HAP-1 (cell line): ENCODE measurements at regions not wholly inside any gene's neighbourhood (a gene's known extent, or its start where the extent isn't known, plus 50 kb on each side); places are given as distances from the start of the nearest gene placed in this dataset.
"Not testable (repeated sequence)": the region's sequence is repeated elsewhere in the genome, so short reads cannot be mapped to it uniquely, and the experiment has no call there.

Experiments used
- DNase-seq, 2 experiments: peaks; one replicate each; pipeline ENCODE4 v3.0.0-alpha.2; 2016 to 2020; ENCODE audit warnings: low spot score in 2 of 2
- H3K27me3 ChIP-seq: fragments of 250-450 bp; sonication (Bioruptor Pico); 2 replicates; pipeline ENCODE4 v1.5.1; 2020; ENCODE audit warnings: low read depth, mild to moderate bottlenecking, moderate library complexity
- H3K36me3 ChIP-seq: fragments of 250-450 bp; sonication (Bioruptor Pico); replicated peaks from 2 replicates; pipeline ENCODE4 v1.5.1; 2020; ENCODE audit warnings: mild to moderate bottlenecking
- H3K4me1 ChIP-seq: fragments of 250-450 bp; sonication (Bioruptor Pico); 2 replicates; pipeline ENCODE4 v1.5.1; 2020; ENCODE audit warnings: mild to moderate bottlenecking
- H3K4me3 ChIP-seq: fragments of 250-450 bp; sonication (Bioruptor Pico); 2 replicates; pipeline ENCODE4 v1.5.1; 2020; ENCODE audit warnings: mild to moderate bottlenecking, moderate library complexity
- H3K9me3 ChIP-seq: fragments of 250-450 bp; sonication (Bioruptor Pico); 2 replicates; pipeline ENCODE4 v1.5.1; 2020; ENCODE audit warnings: mild to moderate bottlenecking, moderate library complexity
- in situ Hi-C: fragments of 300-500 bp; cut with MboI; formaldehyde crosslinking; loops from 3 replicates; pipeline ENCODE4 v1.14.3; 2020; ENCODE audit warnings: low sequenced_read_pairs, inconsistent platforms, mixed read lengths

GRCh38 chr12:90712671-90713070 is 242.3 kb downstream of the CCER1 start:
- no peak overlapping the region for H3K4me3 ChIP-seq
- no peak for DNase-seq

GRCh38 chr12:90710711-90711110 is 244.3 kb downstream of the CCER1 start:
- no peaks in the 10 kb centered on the region for H3K27me3 ChIP-seq
- in situ Hi-C loops: no loop called here
- H3K4me1 ChIP-seq: no peaks in the 10 kb centered on the region
- H3K36me3 ChIP-seq: no peaks in the 10 kb centered on the region
- H3K9me3 ChIP-seq: no peaks in the 10 kb centered on the region
- H3K4me3 ChIP-seq: no peak overlapping the region
- no peak for DNase-seq

More at GRCh38 chr12:90712671-90713070, 242.3 kb downstream of the CCER1 start:
- in situ Hi-C loops: no loop called here
- H3K9me3 ChIP-seq: no peaks in the 10 kb centered on the region
- no peaks in the 10 kb centered on the region for H3K36me3 ChIP-seq
- no peaks in the 10 kb centered on the region for H3K27me3 ChIP-seq
- H3K4me1 ChIP-seq: no peaks in the 10 kb centered on the region

- in situ Hi-C loops: no loop called here
- no peaks in the 10 kb centered on the region; the same call in 1 of the 2 replicates for H3K4me1 ChIP-seq
- H3K4me3 ChIP-seq: no peak overlapping the region
These were observed 248.9 kb downstream of the CCER1 start for GRCh38 chr12:90706036-90706435.

GRCh38 chr12:90695415-90695814 is 259.6 kb downstream of the CCER1 start:
- in situ Hi-C loops: no loop called here
- H3K4me3 ChIP-seq: no peak overlapping the region
- no peaks in the 10 kb centered on the region for H3K36me3 ChIP-seq
- no peaks in the 10 kb centered on the region for H3K9me3 ChIP-seq
- no peaks in the 10 kb centered on the region for H3K27me3 ChIP-seq
- H3K4me1 ChIP-seq: no peaks in the 10 kb centered on the region
- no peak for DNase-seq

More at GRCh38 chr12:90706036-90706435, 248.9 kb downstream of the CCER1 start:
- DNase-seq: no peak
- no peaks in the 10 kb centered on the region for H3K36me3 ChIP-seq
- H3K9me3 ChIP-seq: no peaks in the 10 kb centered on the region
- no peaks in the 10 kb centered on the region for H3K27me3 ChIP-seq

- Histone ChIP-seq H3K4me3 (no peak overlapping the region), H3K27me3 (no peaks in the 10 kb centered on the region), H3K4me1 (no peaks in the 10 kb centered on the region), H3K36me3 (no peaks in the 10 kb centered on the region), H3K9me3 (no peaks in the 10 kb centered on the region)
- in situ Hi-C loops: no loop called here
- DNase-seq: no peak
These were observed 264.9 kb downstream of the CCER1 start for GRCh38 chr12:90690120-90690519.

- H3K4me3 ChIP-seq, H3K4me1 ChIP-seq, DNase-seq, H3K36me3 ChIP-seq, H3K27me3 ChIP-seq, in situ Hi-C loops, H3K9me3 ChIP-seq: not testable (repeated sequence)
These were observed 267.3 kb downstream of the CCER1 start for GRCh38 chr12:90687682-90688081.

GRCh38 chr12:90683871-90684270 is 271.1 kb downstream of the CCER1 start:
- Histone ChIP-seq H3K27me3 (no peaks in the 10 kb centered on the region), H3K4me3 (no peak overlapping the region), H3K36me3 (no peaks in the 10 kb centered on the region), H3K9me3 (no peaks in the 10 kb centered on the region), H3K4me1 (no peaks in the 10 kb centered on the region)
- in situ Hi-C loops: no loop called here
- no peak for DNase-seq

- DNase-seq: no peak
- Histone ChIP-seq H3K4me3 (no peak overlapping the region), H3K9me3 (no peaks in the 10 kb centered on the region), H3K27me3 (no peaks in the 10 kb centered on the region), H3K4me1 (no peaks in the 10 kb centered on the region), H3K36me3 (no peaks in the 10 kb centered on the region)
- in situ Hi-C loops: no loop called here
These were observed 272.6 kb downstream of the CCER1 start for GRCh38 chr12:90682398-90682797.

GRCh38 chr12:90679674-90680073 is 275.3 kb downstream of the CCER1 start:
- no peak for DNase-seq
- H3K4me1 ChIP-seq: no peaks in the 10 kb centered on the region
- no peaks in the 10 kb centered on the region for H3K36me3 ChIP-seq
- no peaks in the 10 kb centered on the region for H3K27me3 ChIP-seq
- in situ Hi-C loops: no loop called here
- no peaks in the 10 kb centered on the region for H3K9me3 ChIP-seq
- H3K4me3 ChIP-seq: no peak overlapping the region

GRCh38 chr12:90677552-90677951 is 277.4 kb downstream of the CCER1 start:
- Histone ChIP-seq H3K27me3 (no peaks in the 10 kb centered on the region), H3K9me3 (no peaks in the 10 kb centered on the region), H3K36me3 (no peaks in the 10 kb centered on the region), H3K4me3 (no peak overlapping the region), H3K4me1 (no peaks in the 10 kb centered on the region)
- in situ Hi-C loops: no loop called here
- no peak for DNase-seq

- DNase-seq: no peak
- H3K36me3 ChIP-seq: no peaks in the 10 kb centered on the region
- H3K4me3 ChIP-seq: no peak overlapping the region
- no peaks in the 10 kb centered on the region for H3K4me1 ChIP-seq
- H3K27me3 ChIP-seq: no peaks in the 10 kb centered on the region
- in situ Hi-C loops: no loop called here
- no peaks in the 10 kb centered on the region for H3K9me3 ChIP-seq
These were observed 277.9 kb downstream of the CCER1 start for GRCh38 chr12:90677055-90677454.

- Histone ChIP-seq H3K4me3 (no peak overlapping the region), H3K27me3 (no peaks in the 10 kb centered on the region), H3K36me3 (no peaks in the 10 kb centered on the region), H3K4me1 (no peaks in the 10 kb centered on the region), H3K9me3 (no peaks in the 10 kb centered on the region)
- in situ Hi-C loops: no loop called here
- no peak for DNase-seq
These were observed 279.9 kb downstream of the CCER1 start for GRCh38 chr12:90675106-90675505.

- no peaks in the 10 kb centered on the region for H3K27me3 ChIP-seq
- no peak overlapping the region for H3K4me3 ChIP-seq
- H3K36me3 ChIP-seq: no peaks in the 10 kb centered on the region
- in situ Hi-C loops: no loop called here
- H3K4me1 ChIP-seq: no peaks in the 10 kb centered on the region
- no peaks in the 10 kb centered on the region for H3K9me3 ChIP-seq
- DNase-seq: no peak
These were observed 282.9 kb downstream of the CCER1 start for GRCh38 chr12:90672081-90672480.

GRCh38 chr12:90663949-90664348 is 291.0 kb downstream of the CCER1 start:
- H3K4me1 ChIP-seq, DNase-seq, H3K9me3 ChIP-seq, H3K36me3 ChIP-seq, H3K27me3 ChIP-seq, H3K4me3 ChIP-seq, in situ Hi-C loops: not testable (repeated sequence)

- Histone ChIP-seq H3K9me3 (no peaks in the 10 kb centered on the region), H3K4me3 (no peak overlapping the region), H3K4me1 (no peaks in the 10 kb centered on the region), H3K36me3 (no peaks in the 10 kb centered on the region), H3K27me3 (no peaks in the 10 kb centered on the region)
- no peak for DNase-seq
- in situ Hi-C loops: no loop called here
These were observed 295.9 kb downstream of the CCER1 start for GRCh38 chr12:90659060-90659459.
